ENCODE measurements at regions not wholly inside any gene's neighbourhood (a gene's known extent, or its start where the extent isn't known, plus 50 kb on each side); places are given as distances from the start of the nearest gene placed in this dataset.

DNA sequence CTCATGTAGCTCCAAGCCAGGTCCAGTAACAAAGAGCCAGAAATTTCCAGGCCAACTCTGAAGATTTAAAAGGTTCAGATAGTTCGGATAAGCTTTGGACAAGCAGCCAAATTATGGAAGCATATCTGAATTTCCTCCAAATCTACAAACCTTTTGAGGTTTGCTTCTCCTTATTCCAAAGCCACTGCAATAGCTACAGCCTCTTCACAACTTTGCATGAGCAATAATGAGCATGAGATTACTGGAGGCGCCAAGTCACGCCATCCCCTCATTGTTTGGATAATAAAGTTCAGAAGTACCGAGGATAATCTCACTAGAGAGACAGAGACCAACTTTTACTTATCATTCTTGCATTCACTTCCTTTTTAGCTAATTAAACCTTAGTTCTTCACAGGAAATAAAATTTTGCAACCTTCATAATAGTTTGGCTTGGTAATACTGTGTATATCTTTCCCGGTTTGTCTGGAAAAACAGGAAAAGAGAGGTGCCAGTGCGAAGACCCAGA lies 329.6 kb upstream of the RSPO3 start:
- TF ChIP-seq, protein P1, sequence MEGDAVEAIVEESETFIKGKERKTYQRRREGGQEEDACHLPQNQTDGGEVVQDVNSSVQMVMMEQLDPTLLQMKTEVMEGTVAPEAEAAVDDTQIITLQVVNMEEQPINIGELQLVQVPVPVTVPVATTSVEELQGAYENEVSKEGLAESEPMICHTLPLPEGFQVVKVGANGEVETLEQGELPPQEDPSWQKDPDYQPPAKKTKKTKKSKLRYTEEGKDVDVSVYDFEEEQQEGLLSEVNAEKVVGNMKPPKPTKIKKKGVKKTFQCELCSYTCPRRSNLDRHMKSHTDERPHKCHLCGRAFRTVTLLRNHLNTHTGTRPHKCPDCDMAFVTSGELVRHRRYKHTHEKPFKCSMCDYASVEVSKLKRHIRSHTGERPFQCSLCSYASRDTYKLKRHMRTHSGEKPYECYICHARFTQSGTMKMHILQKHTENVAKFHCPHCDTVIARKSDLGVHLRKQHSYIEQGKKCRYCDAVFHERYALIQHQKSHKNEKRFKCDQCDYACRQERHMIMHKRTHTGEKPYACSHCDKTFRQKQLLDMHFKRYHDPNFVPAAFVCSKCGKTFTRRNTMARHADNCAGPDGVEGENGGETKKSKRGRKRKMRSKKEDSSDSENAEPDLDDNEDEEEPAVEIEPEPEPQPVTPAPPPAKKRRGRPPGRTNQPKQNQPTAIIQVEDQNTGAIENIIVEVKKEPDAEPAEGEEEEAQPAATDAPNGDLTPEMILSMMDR (IDR thresholded peaks at IDR 0.05; ENCODE audit: control insufficient read depth, insufficient read depth, low read depth, low read length, missing control alignments): no peak
- no peak for DNase-seq (ENCODE audit: low read depth)
- no peak overlapping the region for H3K4me3 ChIP-seq (ENCODE audit: control insufficient read depth, low read depth, low read length)

DNA sequence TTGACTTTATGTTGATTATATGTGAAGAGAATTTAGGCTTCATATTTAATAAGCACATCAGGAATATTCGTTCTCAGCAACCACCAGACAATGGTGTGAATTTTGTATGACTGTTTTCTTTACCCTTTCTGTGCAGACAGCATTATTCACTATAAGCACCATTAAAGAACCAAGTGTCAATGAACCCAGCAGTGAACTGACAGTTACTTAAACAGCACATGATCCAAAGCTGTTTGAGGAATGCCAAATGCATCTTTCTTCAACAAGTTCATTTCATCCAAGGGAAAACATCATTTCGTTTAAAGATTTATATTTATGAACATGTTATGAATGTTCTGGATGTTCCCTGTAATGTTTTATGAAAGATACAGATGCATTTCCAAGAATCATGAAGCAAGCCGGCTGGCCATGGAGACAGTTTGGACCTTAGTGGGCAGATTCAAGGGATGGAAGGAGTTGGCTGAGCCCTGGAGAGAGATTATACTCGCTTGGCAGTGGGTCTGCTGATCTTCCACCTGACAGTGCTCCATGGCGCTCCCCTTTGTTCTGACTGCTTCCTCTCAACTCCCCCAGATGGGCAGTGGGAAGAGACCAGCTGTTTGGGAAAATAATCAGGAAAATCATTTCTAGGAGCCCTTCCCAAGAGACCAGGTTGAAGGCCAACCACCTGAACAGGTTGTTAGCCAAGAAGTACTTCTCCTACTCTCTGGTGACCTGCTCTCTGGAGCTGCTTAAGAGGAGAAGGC lies 326.0 kb upstream of the RSPO3 start:
- no peak for DNase-seq (ENCODE audit: low read depth)
- H3K4me3 ChIP-seq (ENCODE audit: control insufficient read depth, low read depth, low read length): no peak overlapping the region
- TF ChIP-seq, protein P1 (IDR thresholded peaks at IDR 0.05; ENCODE audit: control insufficient read depth, insufficient read depth, low read depth, low read length, missing control alignments): no peak

DNA sequence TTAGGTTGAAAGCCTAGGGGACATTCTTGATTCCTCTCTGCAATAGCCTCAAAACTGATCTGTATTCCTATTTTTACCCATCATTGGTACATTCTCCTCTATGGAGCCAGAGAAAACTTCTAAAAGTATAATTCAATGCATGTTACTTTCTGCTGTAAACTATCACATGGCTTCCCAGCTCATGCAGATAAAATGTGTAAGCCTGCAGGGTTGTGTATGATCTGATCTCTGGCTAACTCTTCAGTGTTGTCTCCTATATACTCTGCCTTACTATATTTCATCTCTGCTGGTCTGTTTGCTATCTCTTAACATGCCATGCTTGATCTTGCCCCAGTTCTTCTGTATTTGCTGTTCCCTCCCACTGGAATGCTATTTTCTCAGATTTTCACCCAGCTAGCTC lies 323.3 kb upstream of the RSPO3 start:
- no peak overlapping the region for H3K4me3 ChIP-seq (ENCODE audit: control insufficient read depth, low read depth, low read length)
- no peak for DNase-seq (ENCODE audit: low read depth)
- TF ChIP-seq, protein P1 (IDR thresholded peaks at IDR 0.05; ENCODE audit: control insufficient read depth, insufficient read depth, low read depth, low read length, missing control alignments): no peak

DNA sequence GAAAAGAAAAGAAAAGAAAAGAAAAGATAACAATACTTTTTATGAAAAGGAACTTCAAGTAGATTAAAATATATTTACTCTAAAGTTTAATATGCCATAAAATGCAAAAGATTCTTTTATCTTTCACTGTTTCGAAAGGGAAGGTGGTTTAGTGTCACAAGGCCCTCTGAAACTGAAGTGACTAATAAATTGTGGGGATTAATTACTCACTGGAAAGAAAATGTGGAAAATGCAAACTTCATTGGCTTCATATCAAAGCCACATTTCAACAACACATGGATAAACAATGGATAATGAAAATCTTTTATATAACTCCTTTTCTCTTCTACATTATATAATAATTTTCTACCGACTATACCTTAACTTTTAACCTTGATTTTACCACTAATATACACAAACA lies 320.5 kb upstream of the RSPO3 start:
- no peak overlapping the region for H3K4me3 ChIP-seq (ENCODE audit: control insufficient read depth, low read depth, low read length)
- TF ChIP-seq, protein P1 (IDR thresholded peaks at IDR 0.05; ENCODE audit: control insufficient read depth, insufficient read depth, low read depth, low read length, missing control alignments): no peak
- no peak for DNase-seq (ENCODE audit: low read depth)

DNA sequence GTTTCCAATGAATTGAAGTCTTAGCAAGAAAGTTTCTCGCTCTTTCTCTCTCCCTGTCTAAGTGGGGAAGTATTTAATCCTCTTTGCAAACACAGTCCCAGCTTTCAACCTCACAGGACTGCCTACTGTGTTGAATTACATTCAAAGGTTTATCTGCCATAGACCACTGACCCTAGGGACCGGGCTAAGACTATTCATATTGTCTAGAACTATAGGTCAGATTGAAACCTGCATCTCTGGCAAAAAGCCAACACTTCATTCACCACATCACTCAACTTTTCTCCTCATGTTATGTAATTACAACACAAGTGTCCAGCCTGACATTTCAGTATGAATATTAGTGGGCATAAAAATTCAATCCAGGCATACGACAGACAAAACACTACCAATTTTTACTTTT lies 314.7 kb upstream of the RSPO3 start:
- H3K4me3 ChIP-seq (ENCODE audit: control insufficient read depth, low read depth, low read length): no peak overlapping the region
- TF ChIP-seq, protein P1 (IDR thresholded peaks at IDR 0.05; ENCODE audit: control insufficient read depth, insufficient read depth, low read depth, low read length, missing control alignments): no peak
- DNase-seq (ENCODE audit: low read depth): no peak

DNA sequence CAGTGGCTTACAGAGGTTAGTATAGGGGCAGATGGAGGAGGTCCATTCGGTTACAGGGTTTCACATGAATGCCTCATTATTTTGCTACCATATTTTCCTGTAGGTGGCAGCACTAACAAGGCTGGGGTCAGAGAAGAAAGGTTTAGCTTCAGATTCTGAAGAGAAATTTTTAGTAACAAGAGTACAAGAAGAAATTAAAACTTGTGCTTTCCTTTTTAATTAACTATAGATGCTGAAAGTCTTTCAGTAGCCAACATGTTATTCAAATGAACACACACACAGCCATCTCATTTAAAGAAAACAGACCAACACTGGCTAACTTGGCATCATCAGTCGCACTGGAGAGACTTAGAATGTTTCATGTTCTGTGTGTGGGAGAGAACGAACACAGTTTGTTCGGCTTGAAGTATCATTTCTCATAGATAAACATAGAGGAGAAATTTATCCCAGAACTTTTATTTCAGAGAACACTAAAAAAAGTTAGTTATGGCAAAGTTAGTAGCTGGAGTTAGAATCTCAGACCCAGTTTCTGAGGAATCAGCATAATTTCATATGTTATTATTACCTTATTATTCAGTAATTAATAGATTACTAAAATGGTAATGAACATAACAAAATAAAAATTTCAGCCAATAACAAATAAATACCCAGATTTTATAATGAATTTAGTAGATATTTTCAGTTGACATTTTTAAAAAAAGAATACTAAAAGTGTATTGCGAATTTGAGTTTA lies 314.0 kb upstream of the RSPO3 start:
- TF ChIP-seq, protein P1 (IDR thresholded peaks at IDR 0.05; ENCODE audit: control insufficient read depth, insufficient read depth, low read depth, low read length, missing control alignments): peak; percentile 70
- H3K4me3 ChIP-seq (ENCODE audit: control insufficient read depth, low read depth, low read length): no peak overlapping the region
- no peak for DNase-seq (ENCODE audit: low read depth)

All from AG09309 (cell line).